ENCODE measurements at regions not wholly inside any gene's neighbourhood (a gene's known extent, or its start where the extent isn't known, plus 50 kb on each side); places are given as distances from the start of the nearest gene placed in this dataset.

GRCh38 chr2:153195342-153195741 lies 283.2 kb downstream of the RPRM start:
- TF ChIP-seq, protein P1, sequence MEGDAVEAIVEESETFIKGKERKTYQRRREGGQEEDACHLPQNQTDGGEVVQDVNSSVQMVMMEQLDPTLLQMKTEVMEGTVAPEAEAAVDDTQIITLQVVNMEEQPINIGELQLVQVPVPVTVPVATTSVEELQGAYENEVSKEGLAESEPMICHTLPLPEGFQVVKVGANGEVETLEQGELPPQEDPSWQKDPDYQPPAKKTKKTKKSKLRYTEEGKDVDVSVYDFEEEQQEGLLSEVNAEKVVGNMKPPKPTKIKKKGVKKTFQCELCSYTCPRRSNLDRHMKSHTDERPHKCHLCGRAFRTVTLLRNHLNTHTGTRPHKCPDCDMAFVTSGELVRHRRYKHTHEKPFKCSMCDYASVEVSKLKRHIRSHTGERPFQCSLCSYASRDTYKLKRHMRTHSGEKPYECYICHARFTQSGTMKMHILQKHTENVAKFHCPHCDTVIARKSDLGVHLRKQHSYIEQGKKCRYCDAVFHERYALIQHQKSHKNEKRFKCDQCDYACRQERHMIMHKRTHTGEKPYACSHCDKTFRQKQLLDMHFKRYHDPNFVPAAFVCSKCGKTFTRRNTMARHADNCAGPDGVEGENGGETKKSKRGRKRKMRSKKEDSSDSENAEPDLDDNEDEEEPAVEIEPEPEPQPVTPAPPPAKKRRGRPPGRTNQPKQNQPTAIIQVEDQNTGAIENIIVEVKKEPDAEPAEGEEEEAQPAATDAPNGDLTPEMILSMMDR (IDR thresholded peaks at IDR 0.05) = no peak
- TF ChIP-seq POLR2A (IDR thresholded peaks at IDR 0.05) (no peak), POLR2AphosphoS5 (IDR thresholded peaks at IDR 0.05) (no peak), EP300 (IDR thresholded peaks at IDR 0.05; ENCODE audit: low read depth) (no peak)
